ENCODE measurements at regions not wholly inside any gene's neighbourhood (a gene's known extent, or its start where the extent isn't known, plus 50 kb on each side); places are given as distances from the start of the nearest gene placed in this dataset.

GRCh38 chr21:15326032-15326867 is 261.4 kb upstream of the NRIP1 start:
- intact Hi-C loops (cut with DNase I): no loop called here
- Histone ChIP-seq H3K27ac (no peak overlapping the region), H3K36me3 (no peaks in the 10 kb centered on the region), H3K4me3 (no peak overlapping the region), H3K27me3 (no peaks in the 10 kb centered on the region), H3K4me1 (peaks cover 0 to 5% (median 3%) of the 10 kb centered on the region in 4 donors), H3K9me3 (peaks cover 0 to 2% (median 0%) of the 10 kb centered on the region in 4 donors)
- no peak for TF ChIP-seq POLR2AphosphoS5 (IDR thresholded peaks at IDR 0.05)
- 89 to 93% methylated on average over 9 of the region's 9 CpGs for WGBS, 2 donors
- DNase-seq: no peak

DNA sequence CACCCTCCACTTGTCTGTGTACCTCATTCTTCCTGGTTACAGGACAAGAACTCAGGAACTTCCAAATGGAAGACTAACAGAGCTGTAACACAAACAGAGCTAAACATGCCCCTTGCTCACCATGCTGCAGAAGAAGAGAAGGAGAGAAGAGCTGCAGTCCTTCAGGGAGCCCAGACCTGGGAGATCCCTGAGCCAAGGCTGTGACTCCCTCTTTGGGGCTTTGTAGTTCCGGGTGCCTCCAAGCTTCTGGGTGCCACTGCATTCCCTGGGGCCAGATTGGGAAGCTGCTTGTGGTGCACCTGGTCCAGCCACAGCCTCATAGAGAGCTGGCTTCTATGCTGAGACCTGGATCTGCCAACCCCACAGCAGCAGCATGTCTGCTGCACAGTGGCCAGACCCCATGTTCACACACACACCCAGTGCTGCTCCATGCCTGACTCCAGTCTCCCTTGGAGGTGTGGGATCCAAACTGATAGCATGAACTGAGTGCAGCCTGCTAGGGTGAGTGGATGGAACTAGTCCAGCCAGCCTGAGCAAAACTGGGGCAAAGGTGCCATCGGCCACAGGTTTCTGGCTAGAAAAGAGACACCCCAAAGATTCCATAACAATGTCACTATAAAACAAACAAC is 263.0 kb upstream of the NRIP1 start:
- DNase-seq: no peak
- WGBS, 2 donors: 87 to 88% methylated on average over 2 of the region's 2 CpGs
- Histone ChIP-seq H3K9me3 (peaks cover 0 to 2% (median 0%) of the 10 kb centered on the region in 4 donors), H3K27ac (no peak overlapping the region), H3K4me3 (no peak overlapping the region), H3K36me3 (no peaks in the 10 kb centered on the region), H3K27me3 (no peaks in the 10 kb centered on the region), H3K4me1 (peaks cover 0 to 5% (median 3%) of the 10 kb centered on the region in 4 donors)
- intact Hi-C loops (cut with DNase I): no loop called here
- TF ChIP-seq POLR2AphosphoS5 (IDR thresholded peaks at IDR 0.05) (no peak), POLR2A (IDR thresholded peaks at IDR 0.05) (no peak), EP300 (IDR thresholded peaks at IDR 0.05) (no peak), CTCF (IDR thresholded peaks at IDR 0.05) (no peak)

DNA sequence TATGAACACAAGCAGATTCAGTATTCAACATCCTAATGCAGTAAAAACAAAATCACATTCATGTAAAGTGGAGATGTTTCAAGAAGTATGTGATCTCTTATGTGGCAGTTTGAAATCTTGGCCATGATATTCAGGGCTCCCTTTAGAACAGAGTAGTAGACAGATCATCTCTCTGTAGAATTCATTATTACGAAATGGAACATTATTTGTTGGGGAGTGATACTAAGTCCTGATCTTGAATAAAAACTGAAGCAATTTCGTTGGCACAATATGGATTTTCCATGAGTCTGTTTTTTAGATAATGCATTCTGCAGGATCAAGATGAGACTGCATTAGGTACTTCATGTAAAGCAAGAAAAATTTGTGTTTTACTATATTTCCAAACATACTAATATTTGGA is 264.4 kb upstream of the NRIP1 start:
- H3K27me3 ChIP-seq: no peaks in the 10 kb centered on the region
- H3K9me3 ChIP-seq: peaks cover 0 to 2% (median 0%) of the 10 kb centered on the region in 4 donors
- no peak for DNase-seq
- H3K4me1 ChIP-seq: peaks cover 0 to 5% (median 3%) of the 10 kb centered on the region in 4 donors
- intact Hi-C loops (cut with DNase I): no loop called here
- H3K27ac ChIP-seq: no peak overlapping the region
- no peaks in the 10 kb centered on the region for H3K36me3 ChIP-seq
- WGBS, 2 donors: 86% methylated on average over 2 of the region's 2 CpGs
- TF ChIP-seq EP300 (IDR thresholded peaks at IDR 0.05) (no peak), POLR2A (IDR thresholded peaks at IDR 0.05) (no peak), CTCF (IDR thresholded peaks at IDR 0.05) (no peak), POLR2AphosphoS5 (IDR thresholded peaks at IDR 0.05) (no peak)
- H3K4me3 ChIP-seq: no peak overlapping the region

GRCh38 chr21:15330872-15331271 is 266.1 kb upstream of the NRIP1 start:
- H3K9me3 ChIP-seq: peaks cover 0 to 2% (median 0%) of the 10 kb centered on the region in 4 donors
- no peak overlapping the region for H3K27ac ChIP-seq
- no peaks in the 10 kb centered on the region for H3K27me3 ChIP-seq
- peaks cover 0 to 5% (median 3%) of the 10 kb centered on the region in 4 donors for H3K4me1 ChIP-seq
- intact Hi-C loops (cut with DNase I): no loop called here
- no peak for DNase-seq
- no peaks in the 10 kb centered on the region for H3K36me3 ChIP-seq
- no peak for TF ChIP-seq CTCF (IDR thresholded peaks at IDR 0.05)
- TF ChIP-seq POLR2AphosphoS5 (IDR thresholded peaks at IDR 0.05): no peak
- TF ChIP-seq EP300 (IDR thresholded peaks at IDR 0.05): no peak
- no peak for TF ChIP-seq POLR2A (IDR thresholded peaks at IDR 0.05)
- no peak overlapping the region for H3K4me3 ChIP-seq

DNA sequence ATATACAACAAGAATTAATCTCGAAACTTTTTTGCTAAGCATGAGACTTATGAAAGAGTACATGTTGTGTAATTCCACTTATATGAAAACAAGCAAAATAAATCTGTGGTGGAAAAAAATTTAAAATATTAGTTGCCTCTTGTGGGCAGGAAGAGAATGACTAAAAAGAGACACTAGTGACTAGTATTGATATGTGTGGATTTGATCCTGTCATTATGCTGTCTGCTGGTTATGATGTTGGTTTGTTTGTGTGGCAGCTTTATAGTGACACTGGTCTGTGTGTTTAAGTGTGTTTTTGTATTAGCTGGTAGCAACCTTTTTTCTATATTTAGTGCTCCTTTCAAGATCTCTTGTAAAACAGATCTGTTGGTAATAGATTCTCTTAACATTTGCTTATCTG is 267.8 kb upstream of the NRIP1 start:
- Histone ChIP-seq H3K36me3 (no peaks in the 10 kb centered on the region), H3K9me3 (peaks cover 0 to 2% (median 0%) of the 10 kb centered on the region in 4 donors), H3K4me3 (no peak overlapping the region), H3K27me3 (no peaks in the 10 kb centered on the region), H3K4me1 (peaks cover 0 to 5% (median 2%) of the 10 kb centered on the region in 4 donors), H3K27ac (no peak overlapping the region)
- DNase-seq: no peak
- 94% methylated on average over 1 of the region's 1 CpG for WGBS, 2 donors
- no peak for TF ChIP-seq EP300 (IDR thresholded peaks at IDR 0.05)
- TF ChIP-seq CTCF (IDR thresholded peaks at IDR 0.05): no peak
- intact Hi-C loops (cut with DNase I): no loop called here
